ENCODE measurements at regions not wholly inside any gene's neighbourhood (a gene's known extent, or its start where the extent isn't known, plus 50 kb on each side); places are given as distances from the start of the nearest gene placed in this dataset.
"Not testable (repeated sequence)": the region's sequence is repeated elsewhere in the genome, so short reads cannot be mapped to it uniquely, and the experiment has no call there.

GRCh38 chr4:188650516-188650915 lies 511.3 kb downstream of the TRIML1 start:
- no peaks in the 10 kb centered on the region for H3K36me3 ChIP-seq (ENCODE audit: control insufficient read depth, insufficient read depth, low read length)
- peaks cover 10% of the 10 kb centered on the region; the same call in 1 of the 2 replicates for H3K4me1 ChIP-seq (ENCODE audit: control insufficient read depth, insufficient read depth, low read length)
- no peak overlapping the region for H3K9ac ChIP-seq (ENCODE audit: low read length)
- H3K4me3 ChIP-seq (ENCODE audit: low read depth, low read length): no peak overlapping the region
- no peak overlapping the region for H3K27ac ChIP-seq (ENCODE audit: low read depth, low read length)
- no peaks in the 10 kb centered on the region for H3K27me3 ChIP-seq (ENCODE audit: control insufficient read depth, insufficient read depth, low read length)
- H3K9me3 ChIP-seq (ENCODE audit: control insufficient read depth, insufficient read depth, low read depth, low read length): no peaks in the 10 kb centered on the region

GRCh38 chr4:188657365-188657764 lies 518.1 kb downstream of the TRIML1 start:
- no peak overlapping the region for H3K4me3 ChIP-seq (ENCODE audit: low read depth, low read length)
- H3K9ac ChIP-seq (ENCODE audit: low read length): no peak overlapping the region
- H3K9me3 ChIP-seq (ENCODE audit: control insufficient read depth, insufficient read depth, low read depth, low read length): no peaks in the 10 kb centered on the region
- peaks cover under 1% of the 10 kb centered on the region; the same call in 1 of the 2 replicates for H3K4me1 ChIP-seq (ENCODE audit: control insufficient read depth, insufficient read depth, low read length)
- no peaks in the 10 kb centered on the region for H3K27me3 ChIP-seq (ENCODE audit: control insufficient read depth, insufficient read depth, low read length)
- H3K36me3 ChIP-seq (ENCODE audit: control insufficient read depth, insufficient read depth, low read length): no peaks in the 10 kb centered on the region
- no peak overlapping the region for H3K27ac ChIP-seq (ENCODE audit: low read depth, low read length)

GRCh38 chr4:188658958-188659522 lies 519.8 kb downstream of the TRIML1 start:
- Histone ChIP-seq H3K9ac (ENCODE audit: low read length) (no peak overlapping the region), H3K9me3 (ENCODE audit: control insufficient read depth, insufficient read depth, low read depth, low read length) (no peaks in the 10 kb centered on the region), H3K27ac (ENCODE audit: low read depth, low read length) (no peak overlapping the region), H3K27me3 (ENCODE audit: control insufficient read depth, insufficient read depth, low read length) (no peaks in the 10 kb centered on the region), H3K4me1 (ENCODE audit: control insufficient read depth, insufficient read depth, low read length) (no peaks in the 10 kb centered on the region), H3K4me3 (ENCODE audit: low read depth, low read length) (no peak overlapping the region), H3K36me3 (ENCODE audit: control insufficient read depth, insufficient read depth, low read length) (no peaks in the 10 kb centered on the region)

DNA sequence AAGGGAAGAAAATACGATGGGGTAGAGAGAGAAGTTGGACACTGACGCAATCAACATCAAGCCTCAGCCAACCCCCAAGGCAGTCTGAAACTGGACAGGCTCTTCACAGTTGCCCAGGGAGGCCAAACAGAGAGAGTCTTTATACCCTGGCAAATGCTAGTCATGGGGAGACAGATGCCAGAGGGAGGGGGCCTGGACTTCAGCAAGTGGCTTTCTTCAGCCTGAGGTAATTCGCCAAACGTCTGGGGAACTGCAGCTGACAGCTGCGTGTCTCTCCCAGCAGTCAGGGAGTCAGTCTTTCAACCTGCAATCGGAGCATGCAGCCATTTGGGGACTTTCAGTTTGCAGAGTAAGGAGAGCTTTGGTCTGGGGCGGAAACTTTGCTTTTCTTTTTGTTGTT lies 521.6 kb downstream of the TRIML1 start:
- no peaks in the 10 kb centered on the region for H3K4me1 ChIP-seq (ENCODE audit: control insufficient read depth, insufficient read depth, low read length)
- H3K9ac ChIP-seq (ENCODE audit: low read length): no peak overlapping the region
- no peaks in the 10 kb centered on the region for H3K9me3 ChIP-seq (ENCODE audit: control insufficient read depth, insufficient read depth, low read depth, low read length)
- H3K27ac ChIP-seq (ENCODE audit: low read depth, low read length): no peak overlapping the region
- H3K36me3 ChIP-seq (ENCODE audit: control insufficient read depth, insufficient read depth, low read length): no peaks in the 10 kb centered on the region
- H3K27me3 ChIP-seq (ENCODE audit: control insufficient read depth, insufficient read depth, low read length): no peaks in the 10 kb centered on the region
- H3K4me3 ChIP-seq (ENCODE audit: low read depth, low read length): no peak overlapping the region

DNA sequence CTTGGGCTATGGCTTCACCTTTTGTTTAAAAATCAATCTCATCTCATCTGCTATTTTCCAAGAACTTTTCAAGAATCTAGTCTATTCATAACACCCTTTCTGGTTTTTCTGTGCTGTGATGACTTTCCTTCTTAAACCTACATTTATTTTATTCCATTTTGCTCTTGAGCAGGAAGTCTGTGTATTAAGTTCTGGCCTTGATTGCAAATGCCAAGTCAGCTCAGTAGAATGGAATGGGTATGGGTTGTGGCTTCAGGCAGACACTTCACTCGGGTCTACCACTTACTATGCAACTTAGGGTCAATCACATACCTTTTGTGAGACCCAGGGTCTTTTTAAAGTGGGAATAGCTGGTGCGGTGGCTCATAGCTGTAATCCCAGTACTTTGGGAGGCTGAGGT lies 522.3 kb downstream of the TRIML1 start:
- Histone ChIP-seq H3K4me3 (ENCODE audit: low read depth, low read length) (no peak overlapping the region), H3K27ac (ENCODE audit: low read depth, low read length) (no peak overlapping the region), H3K9ac (ENCODE audit: low read length) (no peak overlapping the region), H3K36me3 (ENCODE audit: control insufficient read depth, insufficient read depth, low read length) (no peaks in the 10 kb centered on the region), H3K4me1 (ENCODE audit: control insufficient read depth, insufficient read depth, low read length) (no peaks in the 10 kb centered on the region), H3K9me3 (ENCODE audit: control insufficient read depth, insufficient read depth, low read depth, low read length) (no peaks in the 10 kb centered on the region), H3K27me3 (ENCODE audit: control insufficient read depth, insufficient read depth, low read length) (no peaks in the 10 kb centered on the region)

DNA sequence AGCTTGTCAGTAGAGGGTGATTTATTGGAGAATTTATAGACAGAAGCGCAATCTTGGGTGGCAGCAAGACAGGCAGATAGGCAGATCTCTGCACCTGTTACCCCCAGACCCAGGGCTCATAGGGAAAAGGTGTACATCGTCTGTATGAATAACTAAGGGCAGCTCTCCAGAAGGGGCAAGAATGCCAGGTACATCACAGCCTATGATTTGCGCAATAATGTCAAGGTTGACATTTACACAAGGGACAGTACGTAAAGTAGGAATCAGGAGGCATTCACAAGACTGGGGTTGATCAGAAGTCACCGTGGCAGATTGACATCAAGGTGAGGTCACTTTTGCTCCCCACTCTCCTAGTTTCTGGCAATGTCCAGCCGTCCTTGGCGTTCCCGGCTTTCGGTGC lies 524.1 kb downstream of the TRIML1 start:
- Histone ChIP-seq H3K36me3 (ENCODE audit: control insufficient read depth, insufficient read depth, low read length) (no peaks in the 10 kb centered on the region), H3K4me3 (ENCODE audit: low read depth, low read length) (no peak overlapping the region), H3K27ac (ENCODE audit: low read depth, low read length) (no peak overlapping the region), H3K4me1 (ENCODE audit: control insufficient read depth, insufficient read depth, low read length) (no peaks in the 10 kb centered on the region), H3K27me3 (ENCODE audit: control insufficient read depth, insufficient read depth, low read length) (no peaks in the 10 kb centered on the region), H3K9me3 (ENCODE audit: control insufficient read depth, insufficient read depth, low read depth, low read length) (no peaks in the 10 kb centered on the region), H3K9ac (ENCODE audit: low read length) (no peak overlapping the region)

- no peak overlapping the region for H3K4me3 ChIP-seq (ENCODE audit: low read depth, low read length)
- H3K27me3 ChIP-seq (ENCODE audit: control insufficient read depth, insufficient read depth, low read length): no peaks in the 10 kb centered on the region
- no peaks in the 10 kb centered on the region for H3K9me3 ChIP-seq (ENCODE audit: control insufficient read depth, insufficient read depth, low read depth, low read length)
- H3K27ac ChIP-seq (ENCODE audit: low read depth, low read length): no peak overlapping the region
- no peaks in the 10 kb centered on the region for H3K4me1 ChIP-seq (ENCODE audit: control insufficient read depth, insufficient read depth, low read length)
- H3K9ac ChIP-seq (ENCODE audit: low read length): no peak overlapping the region
- H3K36me3 ChIP-seq (ENCODE audit: control insufficient read depth, insufficient read depth, low read length): no peaks in the 10 kb centered on the region
Measured at GRCh38 chr4:188665491-188666457, 526.5 kb downstream of the TRIML1 start.

- H3K27ac ChIP-seq (ENCODE audit: low read depth, low read length); H3K4me3 ChIP-seq (ENCODE audit: low read depth, low read length); H3K9ac ChIP-seq (ENCODE audit: low read length); H3K36me3 ChIP-seq (ENCODE audit: control insufficient read depth, insufficient read depth, low read length); H3K4me1 ChIP-seq (ENCODE audit: control insufficient read depth, insufficient read depth, low read length); H3K9me3 ChIP-seq (ENCODE audit: control insufficient read depth, insufficient read depth, low read depth, low read length); H3K27me3 ChIP-seq (ENCODE audit: control insufficient read depth, insufficient read depth, low read length): not testable (repeated sequence)
Measured at GRCh38 chr4:188678691-188679090, 539.5 kb downstream of the TRIML1 start.

DNA sequence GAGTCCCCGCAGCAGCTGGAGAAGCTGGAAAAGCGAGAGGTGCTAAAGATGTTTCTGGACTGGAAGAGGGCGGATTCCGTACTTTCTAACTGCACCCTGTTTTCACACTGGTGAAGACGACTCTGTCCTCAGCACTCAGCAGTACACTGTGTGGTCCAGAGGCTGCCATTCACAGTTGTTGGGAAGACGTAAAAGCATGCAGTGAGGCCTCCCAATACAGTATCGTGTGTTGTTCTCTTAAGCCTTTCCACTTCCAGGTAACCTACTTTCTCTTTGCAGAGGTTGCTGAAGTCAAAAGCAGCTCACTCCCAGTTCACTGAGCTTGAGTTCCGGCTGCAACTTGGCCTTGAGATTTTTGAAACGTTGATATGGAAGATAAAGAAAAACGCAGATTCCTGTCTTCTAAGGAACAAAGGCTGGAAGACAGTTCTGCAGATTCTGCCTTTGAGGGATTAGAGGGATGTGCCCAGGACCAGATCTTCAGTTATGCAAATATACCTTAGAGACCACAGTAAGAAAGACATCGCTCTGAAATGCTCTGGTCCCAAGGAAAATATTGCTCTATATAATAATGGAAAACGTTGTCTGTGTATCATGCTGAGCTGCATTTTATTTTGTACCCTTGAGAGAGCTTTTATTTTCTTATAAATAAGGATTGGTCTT lies 540.9 kb downstream of the TRIML1 start:
- no peak overlapping the region for H3K9ac ChIP-seq (ENCODE audit: low read length)
- no peaks in the 10 kb centered on the region for H3K36me3 ChIP-seq (ENCODE audit: control insufficient read depth, insufficient read depth, low read length)
- H3K27me3 ChIP-seq (ENCODE audit: control insufficient read depth, insufficient read depth, low read length): no peaks in the 10 kb centered on the region
- no peak overlapping the region for H3K4me3 ChIP-seq (ENCODE audit: low read depth, low read length)
- no peaks in the 10 kb centered on the region; the same call in 1 of the 2 replicates for H3K4me1 ChIP-seq (ENCODE audit: control insufficient read depth, insufficient read depth, low read length)
- no peak overlapping the region for H3K27ac ChIP-seq (ENCODE audit: low read depth, low read length)
- H3K9me3 ChIP-seq (ENCODE audit: control insufficient read depth, insufficient read depth, low read depth, low read length): 0 out of 2 replicates have a peak, but pooled peaks cover 6% of the 10 kb centered on the region

GRCh38 chr4:188680667-188681063 lies 541.4 kb downstream of the TRIML1 start:
- H3K4me1 ChIP-seq (ENCODE audit: control insufficient read depth, insufficient read depth, low read length): no peaks in the 10 kb centered on the region; the same call in 1 of the 2 replicates
- H3K27me3 ChIP-seq (ENCODE audit: control insufficient read depth, insufficient read depth, low read length): no peaks in the 10 kb centered on the region
- 0 out of 2 replicates have a peak, but pooled peaks cover 2% of the 10 kb centered on the region for H3K9me3 ChIP-seq (ENCODE audit: control insufficient read depth, insufficient read depth, low read depth, low read length)
- no peaks in the 10 kb centered on the region for H3K36me3 ChIP-seq (ENCODE audit: control insufficient read depth, insufficient read depth, low read length)
- no peak overlapping the region for H3K27ac ChIP-seq (ENCODE audit: low read depth, low read length)
- no peak overlapping the region for H3K4me3 ChIP-seq (ENCODE audit: low read depth, low read length)
- H3K9ac ChIP-seq (ENCODE audit: low read length): no peak overlapping the region

- no peaks in the 10 kb centered on the region; the same call in 1 of the 2 replicates for H3K4me1 ChIP-seq (ENCODE audit: control insufficient read depth, insufficient read depth, low read length)
- H3K4me3 ChIP-seq (ENCODE audit: low read depth, low read length): no peak overlapping the region
- H3K27me3 ChIP-seq (ENCODE audit: control insufficient read depth, insufficient read depth, low read length): no peaks in the 10 kb centered on the region
- no peaks in the 10 kb centered on the region for H3K36me3 ChIP-seq (ENCODE audit: control insufficient read depth, insufficient read depth, low read length)
- H3K9me3 ChIP-seq (ENCODE audit: control insufficient read depth, insufficient read depth, low read depth, low read length): 0 out of 2 replicates have a peak, but pooled peaks cover 2% of the 10 kb centered on the region
- H3K9ac ChIP-seq (ENCODE audit: low read length): no peak overlapping the region
- no peak overlapping the region for H3K27ac ChIP-seq (ENCODE audit: low read depth, low read length)
Measured at GRCh38 chr4:188682321-188682720, 543.1 kb downstream of the TRIML1 start.
